Glomerular visceral epithelial cell (primary cell): ENCODE measurements at regions not wholly inside any gene's neighbourhood (a gene's known extent, or its start where the extent isn't known, plus 50 kb on each side); places are given as distances from the start of the nearest gene placed in this dataset.
"Not testable (repeated sequence)": the region's sequence is repeated elsewhere in the genome, so short reads cannot be mapped to it uniquely, and the experiment has no call there.

Experiments used
- DNase-seq: peaks from one replicate; pipeline ENCODE4 v3.0.0-alpha.2; 2016; ENCODE audit errors: extremely low spot score

DNA sequence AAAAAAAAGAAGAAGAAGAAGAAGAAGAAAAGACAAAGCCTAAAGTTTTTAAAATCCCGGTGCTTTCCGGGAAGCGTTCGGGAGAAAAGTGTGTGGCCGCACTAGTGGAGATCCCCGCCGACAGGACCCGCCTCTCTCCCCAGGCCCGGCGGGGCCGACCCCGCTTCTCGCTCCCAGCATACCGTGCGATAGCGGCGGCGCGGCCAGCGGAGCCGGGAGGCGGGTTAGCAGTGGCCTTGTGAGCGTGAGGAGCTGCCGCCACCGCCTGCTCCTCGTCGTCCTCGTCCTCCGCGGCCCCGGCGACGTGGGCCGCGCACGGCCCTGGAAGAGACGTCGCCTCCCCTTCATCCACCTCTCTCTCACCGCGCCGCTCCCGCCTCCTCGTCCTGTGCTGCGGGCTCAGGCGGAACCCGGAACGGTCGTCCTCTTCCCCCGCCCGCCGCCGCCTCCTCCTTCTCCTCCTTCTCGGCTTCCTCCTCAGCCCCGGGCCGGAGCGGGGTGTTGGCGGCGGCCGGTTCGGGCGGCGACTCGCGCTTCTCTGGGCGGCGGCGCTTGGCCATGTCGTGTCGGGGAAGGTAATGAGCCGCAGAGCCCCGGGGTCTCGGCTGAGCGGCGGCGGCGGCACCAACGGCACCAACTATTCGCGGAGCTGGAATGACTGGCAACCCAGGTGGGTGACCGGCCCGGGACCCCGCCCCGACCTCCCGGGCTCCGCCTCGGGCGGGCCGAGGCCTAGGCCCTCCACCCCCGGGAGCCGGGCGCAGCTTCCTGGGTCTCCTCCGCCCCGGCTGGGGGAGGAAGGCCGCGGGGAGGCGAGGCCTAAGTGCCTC is 62.6 kb upstream of the CDR2 start:
- DNase-seq, result peak; percentile 65

DNA sequence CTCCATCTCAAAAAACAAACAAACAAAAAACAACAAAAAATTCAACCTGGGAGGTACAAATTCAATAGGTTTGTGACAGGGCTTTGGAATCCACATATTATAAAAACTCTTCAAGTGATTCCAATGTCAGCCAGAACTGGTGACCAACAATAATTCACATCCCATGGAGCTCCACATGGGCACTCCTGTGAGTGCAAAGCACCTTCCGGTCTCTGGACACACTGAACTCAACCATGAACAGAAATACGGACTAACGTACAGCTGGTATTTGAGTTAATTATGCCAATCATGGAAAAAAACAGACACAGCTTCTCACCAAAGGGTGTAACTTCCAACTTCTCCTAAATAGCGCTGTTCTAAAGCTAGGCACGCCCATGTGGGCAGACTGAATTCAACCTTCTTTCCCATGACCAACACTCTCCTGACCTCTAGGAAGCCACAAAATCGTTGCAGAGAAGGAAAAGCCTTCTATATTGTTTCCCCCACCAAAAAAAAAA is 62.0 kb upstream of the CDR2 start:
- not testable (repeated sequence) for DNase-seq

- not testable (repeated sequence) for DNase-seq
Measured at GRCh38 chr16:22431314-22431713, 56.9 kb upstream of the CDR2 start.

DNA sequence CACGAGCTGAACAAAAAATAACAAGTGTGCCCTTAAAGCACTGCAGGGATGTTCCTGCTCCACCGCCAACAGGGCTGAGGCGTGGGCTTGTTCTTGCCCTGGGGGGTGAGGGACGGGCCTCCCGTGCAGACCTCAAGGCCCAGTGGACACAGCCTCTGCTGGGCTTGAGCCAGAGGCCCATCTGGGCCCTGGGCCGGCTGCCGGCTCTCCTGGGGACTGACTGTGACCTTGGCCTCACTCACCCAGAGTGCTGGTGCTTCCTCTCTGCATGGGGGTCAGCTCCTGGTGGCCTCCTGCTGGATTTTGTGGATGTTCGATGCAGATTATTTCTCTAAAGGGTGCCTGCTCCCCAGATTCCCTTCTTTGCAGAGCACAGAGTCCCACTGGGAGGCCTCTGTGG is 54.2 kb upstream of the CDR2 start:
- DNase-seq, result no peak

DNA sequence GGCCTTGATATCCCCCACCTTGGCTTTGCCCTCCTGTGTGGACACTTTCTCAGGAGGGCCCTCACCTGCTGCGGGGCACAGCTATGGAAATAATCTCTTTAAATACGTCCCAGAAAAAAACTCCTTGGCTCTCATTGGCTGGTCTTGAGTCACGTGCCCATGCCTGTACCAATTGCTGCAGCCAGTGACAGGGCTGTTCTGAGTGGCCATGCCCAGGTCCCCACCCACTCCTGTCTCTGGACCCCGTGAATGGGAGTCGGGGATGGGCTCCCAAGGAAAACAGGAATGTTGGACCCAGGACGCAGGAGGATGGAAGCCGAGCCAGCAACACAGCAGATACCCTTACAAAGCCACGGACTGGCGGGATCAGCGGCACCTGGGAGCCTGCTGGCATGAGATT is 53.1 kb upstream of the CDR2 start:
- no peak for DNase-seq

- DNase-seq, result no peak
Measured at GRCh38 chr16:22425847-22426246, 51.4 kb upstream of the CDR2 start.

DNA sequence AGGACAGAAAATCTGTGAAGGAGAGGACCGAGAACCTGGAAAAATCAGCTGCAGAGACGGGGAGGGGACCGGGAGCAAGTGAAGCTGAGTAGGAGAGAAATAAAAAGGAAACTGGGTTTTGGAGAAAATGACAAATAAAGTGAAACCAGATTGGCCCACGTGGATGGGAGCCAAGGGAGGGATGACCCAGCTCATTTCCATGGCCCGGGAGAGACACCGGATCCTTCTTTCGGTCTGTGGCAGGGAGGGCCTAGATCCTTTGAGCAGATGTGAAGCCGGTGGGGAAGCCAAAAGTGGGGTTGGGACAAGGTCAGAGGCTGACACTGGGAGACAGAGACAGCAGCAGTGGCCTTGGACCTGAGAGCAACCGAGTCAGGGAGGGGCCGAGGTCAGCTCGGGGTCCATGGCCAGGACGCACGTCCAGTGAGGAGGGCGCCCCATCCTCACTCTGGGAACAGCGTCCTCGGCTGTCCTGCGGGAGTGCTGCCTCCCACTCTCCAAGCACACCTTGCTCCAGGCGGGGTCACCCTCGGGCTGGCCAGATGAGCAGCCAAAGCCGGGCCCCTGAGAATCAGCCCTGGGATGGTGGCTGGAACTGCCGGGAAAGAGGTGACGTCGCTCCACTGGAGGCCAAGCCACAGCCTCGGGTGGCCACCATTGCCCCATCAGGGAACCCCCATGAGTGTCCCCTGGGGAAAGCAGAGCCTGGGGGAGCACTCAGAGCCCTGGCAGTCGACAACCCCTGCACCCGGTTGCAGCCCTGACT is 50.8 kb upstream of the CDR2 start:
- DNase-seq, result no peak

GRCh38 chr16:22424161-22424937 is 49.9 kb upstream of the CDR2 start:
- no peak for DNase-seq
